ENCODE measurements at regions not wholly inside any gene's neighbourhood (a gene's known extent, or its start where the extent isn't known, plus 50 kb on each side); places are given as distances from the start of the nearest gene placed in this dataset.
"Not testable (repeated sequence)": the region's sequence is repeated elsewhere in the genome, so short reads cannot be mapped to it uniquely, and the experiment has no call there.

DNA sequence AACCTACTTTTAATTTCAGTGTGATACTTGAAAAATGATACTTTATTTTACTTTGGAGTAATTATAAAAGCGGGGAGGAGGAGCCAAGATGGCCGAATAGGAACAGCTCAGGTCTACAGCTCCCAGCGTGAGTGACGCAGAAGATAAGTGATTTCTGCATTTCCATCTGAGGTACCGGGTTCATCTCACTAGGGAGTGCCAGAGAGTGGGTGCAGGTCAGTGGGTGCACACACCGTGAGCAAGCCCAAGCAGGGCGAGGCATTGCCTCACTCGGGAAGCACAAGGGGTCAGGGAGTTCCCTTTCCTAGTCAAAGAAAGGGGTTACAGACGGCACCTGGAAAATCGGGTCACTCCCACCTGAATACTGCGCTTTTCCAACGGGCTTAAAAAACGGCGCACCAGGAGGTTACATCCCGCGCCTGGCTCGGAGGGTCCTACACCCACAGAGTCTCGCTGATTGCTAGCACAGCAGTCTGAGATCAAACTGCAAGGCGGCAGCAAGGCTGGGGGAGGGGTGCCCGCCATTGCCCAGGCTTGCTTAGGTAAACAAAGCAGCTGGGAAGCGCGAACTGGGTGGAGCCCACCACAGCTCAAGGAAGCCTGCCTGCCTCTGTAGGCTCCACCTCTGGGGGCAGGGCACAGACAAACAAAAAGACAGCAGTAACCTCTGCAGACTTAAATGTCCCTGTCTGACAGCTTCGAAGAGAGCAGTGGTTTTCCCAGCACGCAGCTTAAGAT, 640.3 kb downstream of the EPHA3 start:
- TF ChIP-seq SMAD4, USF2, TEAD4, MYBL2 (CRISPR knock-in tag; IDR thresholded peaks at IDR 0.05): not testable (repeated sequence)
- TF ChIP-seq, protein P1, sequence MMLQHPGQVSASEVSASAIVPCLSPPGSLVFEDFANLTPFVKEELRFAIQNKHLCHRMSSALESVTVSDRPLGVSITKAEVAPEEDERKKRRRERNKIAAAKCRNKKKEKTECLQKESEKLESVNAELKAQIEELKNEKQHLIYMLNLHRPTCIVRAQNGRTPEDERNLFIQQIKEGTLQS (CRISPR knock-in tag; conservative IDR thresholded peaks at IDR 0.05): not testable (repeated sequence)
- TF ChIP-seq, protein P2, sequence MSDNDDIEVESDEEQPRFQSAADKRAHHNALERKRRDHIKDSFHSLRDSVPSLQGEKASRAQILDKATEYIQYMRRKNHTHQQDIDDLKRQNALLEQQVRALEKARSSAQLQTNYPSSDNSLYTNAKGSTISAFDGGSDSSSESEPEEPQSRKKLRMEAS (CRISPR knock-in tag; IDR thresholded peaks at IDR 0.05): peak; percentile 27; the same call in 1 of the 2 replicates
- TF ChIP-seq, protein P3, sequence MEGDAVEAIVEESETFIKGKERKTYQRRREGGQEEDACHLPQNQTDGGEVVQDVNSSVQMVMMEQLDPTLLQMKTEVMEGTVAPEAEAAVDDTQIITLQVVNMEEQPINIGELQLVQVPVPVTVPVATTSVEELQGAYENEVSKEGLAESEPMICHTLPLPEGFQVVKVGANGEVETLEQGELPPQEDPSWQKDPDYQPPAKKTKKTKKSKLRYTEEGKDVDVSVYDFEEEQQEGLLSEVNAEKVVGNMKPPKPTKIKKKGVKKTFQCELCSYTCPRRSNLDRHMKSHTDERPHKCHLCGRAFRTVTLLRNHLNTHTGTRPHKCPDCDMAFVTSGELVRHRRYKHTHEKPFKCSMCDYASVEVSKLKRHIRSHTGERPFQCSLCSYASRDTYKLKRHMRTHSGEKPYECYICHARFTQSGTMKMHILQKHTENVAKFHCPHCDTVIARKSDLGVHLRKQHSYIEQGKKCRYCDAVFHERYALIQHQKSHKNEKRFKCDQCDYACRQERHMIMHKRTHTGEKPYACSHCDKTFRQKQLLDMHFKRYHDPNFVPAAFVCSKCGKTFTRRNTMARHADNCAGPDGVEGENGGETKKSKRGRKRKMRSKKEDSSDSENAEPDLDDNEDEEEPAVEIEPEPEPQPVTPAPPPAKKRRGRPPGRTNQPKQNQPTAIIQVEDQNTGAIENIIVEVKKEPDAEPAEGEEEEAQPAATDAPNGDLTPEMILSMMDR (IDR thresholded peaks at IDR 0.05): not testable (repeated sequence)

Measured in WTC11 (cell line).